Erythroblast (primary cell): ENCODE measurements at regions not wholly inside any gene's neighbourhood (a gene's known extent, or its start where the extent isn't known, plus 50 kb on each side); places are given as distances from the start of the nearest gene placed in this dataset.

Experiments
- GATA1 ChIP-seq: IDR thresholded peaks from 2 replicates; pipeline ENCODE4 v1.6.1; 2011; ENCODE audit warnings: low read depth, mild to moderate bottlenecking, control low read depth, low read length, moderate library complexity
- POLR2A ChIP-seq: IDR thresholded peaks from 2 replicates; pipeline ENCODE4 v1.6.1; 2011; ENCODE audit warnings: mild to moderate bottlenecking, low read length

GRCh38 chr2:2787301-2787907 lies 456.3 kb upstream of the MYT1L start:
- TF ChIP-seq POLR2A (no peak), GATA1 (no peak)
